Upper lobe of left lung (tissue), 4 donors: ENCODE measurements at regions not wholly inside any gene's neighbourhood (a gene's known extent, or its start where the extent isn't known, plus 50 kb on each side); places are given as distances from the start of the nearest gene placed in this dataset.

Source experiments
- EP300 ChIP-seq, 4 donors: sonication (generic); formaldehyde crosslinking; IDR thresholded peaks; one replicate each; pipeline ENCODE4 v1.5.1; 2017; ENCODE audit warnings: antibody characterized with exemption in 4 of 4, control low read depth in 2 of 4
- POLR2A ChIP-seq, 4 donors: fragments of 450-650 bp; IDR thresholded peaks; one replicate each; pipeline ENCODE4 v1.5.1; 2016 to 2017; ENCODE audit warnings: antibody characterized with exemption in 4 of 4, mild to moderate bottlenecking in 2 of 4
- POLR2AphosphoS5 ChIP-seq, 2 donors: sonication (generic); formaldehyde crosslinking; IDR thresholded peaks; one replicate each; pipeline ENCODE4 v1.5.1; 2017; ENCODE audit warnings: antibody characterized with exemption in 2 of 2
- TF ChIP-seq, protein P1 (sequence below), 6 experiments: fragments of 450-650 bp in 4 of 6; fragments of 200-600 bp in 2 of 6; sonication (generic) in 2 of 6; IDR thresholded peaks; one replicate each; pipeline ENCODE4 v1.5.1; 2016 to 2019; ENCODE audit warnings: antibody characterized with exemption in 6 of 6

DNA sequence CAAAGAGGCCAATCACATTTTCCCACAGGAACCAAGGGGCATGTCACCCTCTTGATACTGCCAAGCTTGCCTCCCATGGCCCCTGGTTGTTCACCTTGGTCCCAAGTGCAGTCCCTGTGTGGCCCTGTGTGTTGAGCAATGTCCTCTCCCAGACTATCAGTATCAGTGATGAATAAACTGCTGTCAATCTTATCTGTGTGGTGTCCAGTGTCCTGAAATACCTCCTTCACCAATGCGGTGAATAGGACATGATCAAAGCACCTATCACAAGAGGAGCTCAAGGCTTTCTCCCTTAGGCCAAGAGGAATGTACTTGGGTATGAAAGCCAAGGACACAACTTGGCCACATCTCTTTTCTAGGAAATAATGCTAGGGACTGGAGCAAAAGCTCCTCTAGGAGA, 68.2 kb downstream of the MAIP1 start:
- TF ChIP-seq, protein P1, sequence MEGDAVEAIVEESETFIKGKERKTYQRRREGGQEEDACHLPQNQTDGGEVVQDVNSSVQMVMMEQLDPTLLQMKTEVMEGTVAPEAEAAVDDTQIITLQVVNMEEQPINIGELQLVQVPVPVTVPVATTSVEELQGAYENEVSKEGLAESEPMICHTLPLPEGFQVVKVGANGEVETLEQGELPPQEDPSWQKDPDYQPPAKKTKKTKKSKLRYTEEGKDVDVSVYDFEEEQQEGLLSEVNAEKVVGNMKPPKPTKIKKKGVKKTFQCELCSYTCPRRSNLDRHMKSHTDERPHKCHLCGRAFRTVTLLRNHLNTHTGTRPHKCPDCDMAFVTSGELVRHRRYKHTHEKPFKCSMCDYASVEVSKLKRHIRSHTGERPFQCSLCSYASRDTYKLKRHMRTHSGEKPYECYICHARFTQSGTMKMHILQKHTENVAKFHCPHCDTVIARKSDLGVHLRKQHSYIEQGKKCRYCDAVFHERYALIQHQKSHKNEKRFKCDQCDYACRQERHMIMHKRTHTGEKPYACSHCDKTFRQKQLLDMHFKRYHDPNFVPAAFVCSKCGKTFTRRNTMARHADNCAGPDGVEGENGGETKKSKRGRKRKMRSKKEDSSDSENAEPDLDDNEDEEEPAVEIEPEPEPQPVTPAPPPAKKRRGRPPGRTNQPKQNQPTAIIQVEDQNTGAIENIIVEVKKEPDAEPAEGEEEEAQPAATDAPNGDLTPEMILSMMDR (IDR thresholded peaks at IDR 0.05) = no peak
- no peak for TF ChIP-seq POLR2A (IDR thresholded peaks at IDR 0.05)
- no peak for TF ChIP-seq POLR2AphosphoS5 (IDR thresholded peaks at IDR 0.05)
- no peak for TF ChIP-seq EP300 (IDR thresholded peaks at IDR 0.05)
